BJ (cell line): ENCODE measurements at regions not wholly inside any gene's neighbourhood (a gene's known extent, or its start where the extent isn't known, plus 50 kb on each side); places are given as distances from the start of the nearest gene placed in this dataset.

Source experiments
- CTCF ChIA-PET: fragments of 350-600 bp; formaldehyde crosslinking; extraction: SDS; loops from one replicate; lab custom pipeline; 2021; ENCODE audit warnings: antibody characterized with exemption, inconsistent platforms; lab: Yijun Ruan, JAX
- POLR2A ChIA-PET: fragments of 300-600 bp; sonication (Branson Sonifier 250); formaldehyde crosslinking; extraction: SDS; loops from one replicate; lab custom pipeline; 2021; ENCODE audit warnings: antibody characterized with exemption; lab: Charles Lee
- DNase-seq: peaks from one replicate; pipeline ENCODE4 v3.0.0-alpha.2; 2011; ENCODE audit warnings: low read depth
- H3K27me3 ChIP-seq: 2 replicates; pipeline ENCODE4 v1.6.0; 2011; ENCODE audit warnings: low read length; ENCODE audit not compliant: control insufficient read depth, insufficient read depth
- H3K36me3 ChIP-seq: 2 replicates; pipeline ENCODE4 v1.5.1; 2011; ENCODE audit warnings: low read length; ENCODE audit not compliant: control insufficient read depth, insufficient read depth
- H3K4me3 ChIP-seq: 2 replicates; pipeline ENCODE4 v1.5.1; 2011; ENCODE audit warnings: low read depth, mild to moderate bottlenecking, control low read depth, low read length
- CTCF ChIP-seq: IDR thresholded peaks from 2 replicates; pipeline ENCODE4 v1.5.1; 2011; ENCODE audit warnings: low read depth, mild to moderate bottlenecking, control low read depth, inconsistent platforms, low read length, moderate library complexity; ENCODE audit not compliant: insufficient read depth

GRCh38 chr17:77379065-77379428 lies 238.3 kb downstream of the SEC14L1 start:
- Histone ChIP-seq H3K27me3 (no peaks in the 10 kb centered on the region), H3K4me3 (no peak overlapping the region), H3K36me3 (peaks cover 7% of the 10 kb centered on the region; the same call in 1 of the 2 replicates)
- ChIA-PET POLR2A (no interaction called here), CTCF (no interaction called here)
- DNase-seq, result no peak
- TF ChIP-seq CTCF, result no peak

DNA sequence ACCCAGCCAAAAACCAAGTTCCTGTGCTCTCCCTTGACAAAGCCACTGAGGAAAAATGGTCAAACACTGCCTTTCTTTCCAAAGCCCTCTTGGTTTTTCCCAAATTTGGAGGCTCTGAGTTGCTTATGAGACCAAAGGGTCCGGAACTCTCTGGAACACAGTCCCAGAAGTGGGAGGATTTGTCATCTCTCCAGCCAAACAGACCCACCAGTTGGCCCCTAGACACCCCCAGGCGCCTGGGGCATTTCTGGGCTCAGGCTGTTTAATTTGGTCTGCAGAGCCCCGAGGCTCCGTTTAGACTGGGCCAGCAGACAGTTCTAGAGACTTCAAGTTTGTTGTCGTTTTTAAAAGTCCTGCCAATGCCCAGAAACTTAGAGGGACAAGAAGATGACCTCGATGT lies 239.1 kb downstream of the SEC14L1 start:
- CTCF ChIA-PET, result no interaction called here
- no peak for DNase-seq
- Histone ChIP-seq H3K36me3 (peaks cover 7% of the 10 kb centered on the region; the same call in 1 of the 2 replicates), H3K4me3 (no peak overlapping the region), H3K27me3 (no peaks in the 10 kb centered on the region)
- POLR2A ChIA-PET, result no interaction called here
- TF ChIP-seq CTCF, result no peak

GRCh38 chr17:77380395-77381184 lies 239.8 kb downstream of the SEC14L1 start:
- no peak for DNase-seq
- ChIA-PET POLR2A (no interaction called here), CTCF (no interaction called here)
- Histone ChIP-seq H3K4me3 (no peak overlapping the region), H3K27me3 (no peaks in the 10 kb centered on the region), H3K36me3 (peaks cover 7% of the 10 kb centered on the region; the same call in 1 of the 2 replicates)
- no peak for TF ChIP-seq CTCF

DNA sequence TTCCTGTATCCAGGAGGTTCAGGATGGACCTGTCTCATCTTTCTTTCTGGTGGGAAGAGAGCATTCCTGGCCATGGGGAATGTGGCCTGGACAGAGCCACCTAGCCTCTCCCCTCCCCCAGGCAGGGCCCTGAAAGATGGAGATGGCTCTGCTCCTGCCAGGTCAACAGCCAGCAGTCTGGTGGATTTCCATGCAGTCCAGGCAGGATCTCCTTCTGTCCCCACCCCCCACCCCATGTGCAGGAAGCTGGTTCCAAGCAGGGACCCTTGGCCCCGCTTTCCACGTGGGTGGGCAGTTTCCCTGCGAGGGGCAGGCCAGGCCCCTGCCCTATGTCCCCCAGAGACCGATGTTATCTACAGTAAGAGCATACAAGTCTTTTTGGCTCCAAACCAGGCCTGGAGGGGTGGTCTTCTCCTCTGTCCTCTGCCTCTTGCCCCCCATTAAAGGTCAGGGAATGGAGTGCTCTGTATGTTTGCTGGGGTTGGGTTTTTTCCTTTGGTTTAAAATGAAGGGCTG lies 240.5 kb downstream of the SEC14L1 start:
- TF ChIP-seq CTCF, result no peak
- no peak for DNase-seq
- no peaks in the 10 kb centered on the region for H3K27me3 ChIP-seq
- H3K4me3 ChIP-seq, result no peak overlapping the region
- CTCF ChIA-PET, result interaction anchor here (0.6 kb wide), 2 partner anchors 10 to 116 kb away, joined by 3 to 5 read pairs; no protein-coding TSS in a partner anchor
- POLR2A ChIA-PET, result no interaction called here
- peaks cover 9% of the 10 kb centered on the region; the same call in 1 of the 2 replicates for H3K36me3 ChIP-seq

DNA sequence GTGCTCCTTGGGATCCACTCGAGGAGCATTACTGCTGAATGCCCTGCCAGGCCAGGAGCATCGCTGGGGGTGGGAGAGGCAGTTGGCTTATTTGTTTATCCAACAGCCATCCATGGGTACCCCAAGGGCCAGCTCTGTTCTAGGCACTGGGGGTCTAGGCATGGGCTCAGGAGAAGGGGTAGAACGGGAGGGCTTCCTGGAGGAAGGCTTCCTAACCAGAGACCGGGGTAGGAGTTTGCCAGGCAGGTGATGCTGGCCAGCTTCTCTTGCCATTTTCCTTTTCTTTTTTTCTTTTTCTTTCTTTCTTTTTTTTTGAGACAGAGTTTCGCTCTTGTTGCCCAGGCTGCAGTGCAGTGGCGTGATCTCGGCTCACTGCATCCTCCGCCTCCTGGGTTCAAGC lies 241.0 kb downstream of the SEC14L1 start:
- ChIA-PET POLR2A (no interaction called here), CTCF (interaction anchor here (0.6 to 1.0 kb wide), 3 partner anchors 10 to 115 kb away, joined by 3 to 5 read pairs (median 3); no protein-coding TSS in a partner anchor)
- Histone ChIP-seq H3K27me3 (no peaks in the 10 kb centered on the region), H3K36me3 (peaks cover 11% of the 10 kb centered on the region; the same call in 1 of the 2 replicates), H3K4me3 (no peak overlapping the region)
- TF ChIP-seq CTCF, result no peak
- DNase-seq, result no peak
